Natural killer cell (primary cell): ENCODE measurements at regions not wholly inside any gene's neighbourhood (a gene's known extent, or its start where the extent isn't known, plus 50 kb on each side); places are given as distances from the start of the nearest gene placed in this dataset.

ENCODE experiments used
- ATAC-seq, 3 donors: fragments of 150-1000 bp in 2 of 3; fragments of 200-7000 bp in 1 of 3; cut with Tn5 transposase; 1 replicate in 1 of 3; 2 replicates in 2 of 3; pipeline ENCODE4 v1.10.0; 2021; ENCODE audit warnings: mild to moderate bottlenecking in 2 of 3, moderate library complexity in 2 of 3
- DNase-seq, 2 donors: peaks; one replicate each; pipeline versions ENCODE4 v3.0.0 to v3.0.0-alpha.2; 2013 to 2021; ENCODE audit warnings: mixed read lengths in 1 of 2
- H3K27ac ChIP-seq: one replicate; pipeline ENCODE4 v1.5.1; 2013; ENCODE audit warnings: mild to moderate bottlenecking, low read length
- H3K27me3 ChIP-seq: one replicate; pipeline ENCODE4 v1.6.1; 2013; ENCODE audit warnings: low read length; ENCODE audit not compliant: control insufficient read depth, insufficient read depth
- H3K36me3 ChIP-seq: one replicate; pipeline ENCODE4 v1.6.1; 2013; ENCODE audit warnings: low read length; ENCODE audit not compliant: control insufficient read depth, insufficient read depth
- H3K4me1 ChIP-seq: one replicate; pipeline ENCODE4 v1.6.1; 2013; ENCODE audit warnings: low read length; ENCODE audit not compliant: control insufficient read depth, insufficient read depth
- H3K4me3 ChIP-seq: one replicate; pipeline ENCODE4 v1.5.1; 2013; ENCODE audit warnings: low read length
- H3K9me3 ChIP-seq: one replicate; pipeline ENCODE4 v1.6.1; 2013; ENCODE audit warnings: low read length; ENCODE audit not compliant: control insufficient read depth, insufficient read depth
- H3K27ac Mint-ChIP-seq, 2 donors: one replicate each; pipeline ENCODE4 v1.8.0; 2022; ENCODE audit warnings: mild to moderate bottlenecking in 2 of 2, mixed read lengths in 2 of 2, moderate library complexity in 1 of 2
- H3K27me3 Mint-ChIP-seq, 2 donors: one replicate each; pipeline ENCODE4 v1.8.0; 2022; ENCODE audit warnings: low read depth in 2 of 2, mixed read lengths in 2 of 2
- H3K36me3 Mint-ChIP-seq: one replicate; pipeline ENCODE4 v1.8.0; 2022; ENCODE audit warnings: mixed read lengths
- H3K4me1 Mint-ChIP-seq, 2 donors: one replicate each; pipeline ENCODE4 v1.8.0; 2022; ENCODE audit warnings: mixed read lengths in 2 of 2
- H3K4me3 Mint-ChIP-seq: one replicate; pipeline ENCODE4 v1.8.0; 2022; ENCODE audit warnings: mild to moderate bottlenecking, moderate library complexity, mixed read lengths
- H3K9me3 Mint-ChIP-seq, 2 donors: one replicate each; pipeline ENCODE4 v1.8.0; 2022; ENCODE audit warnings: mixed read lengths in 2 of 2
- WGBS: methylation state at CpG from one replicate; pipeline ENCODE4 v1.1.7; 2013; ENCODE audit warnings: missing lambda C conversion rate; ENCODE audit not compliant: insufficient coverage; 5-methylcytosine and 5-hydroxymethylcytosine counted together
- intact Hi-C: fragments of 100-400 bp; cut with micrococcal nuclease; formaldehyde crosslinking; loops from one replicate; pipeline ENCODE4 v1.14.2; 2022
- TF ChIP-seq, protein P1 (sequence below): fragments of 200-600 bp; IDR thresholded peaks from one replicate; pipeline ENCODE4 v1.8.0; 2022; ENCODE audit warnings: antibody characterized with exemption

DNA sequence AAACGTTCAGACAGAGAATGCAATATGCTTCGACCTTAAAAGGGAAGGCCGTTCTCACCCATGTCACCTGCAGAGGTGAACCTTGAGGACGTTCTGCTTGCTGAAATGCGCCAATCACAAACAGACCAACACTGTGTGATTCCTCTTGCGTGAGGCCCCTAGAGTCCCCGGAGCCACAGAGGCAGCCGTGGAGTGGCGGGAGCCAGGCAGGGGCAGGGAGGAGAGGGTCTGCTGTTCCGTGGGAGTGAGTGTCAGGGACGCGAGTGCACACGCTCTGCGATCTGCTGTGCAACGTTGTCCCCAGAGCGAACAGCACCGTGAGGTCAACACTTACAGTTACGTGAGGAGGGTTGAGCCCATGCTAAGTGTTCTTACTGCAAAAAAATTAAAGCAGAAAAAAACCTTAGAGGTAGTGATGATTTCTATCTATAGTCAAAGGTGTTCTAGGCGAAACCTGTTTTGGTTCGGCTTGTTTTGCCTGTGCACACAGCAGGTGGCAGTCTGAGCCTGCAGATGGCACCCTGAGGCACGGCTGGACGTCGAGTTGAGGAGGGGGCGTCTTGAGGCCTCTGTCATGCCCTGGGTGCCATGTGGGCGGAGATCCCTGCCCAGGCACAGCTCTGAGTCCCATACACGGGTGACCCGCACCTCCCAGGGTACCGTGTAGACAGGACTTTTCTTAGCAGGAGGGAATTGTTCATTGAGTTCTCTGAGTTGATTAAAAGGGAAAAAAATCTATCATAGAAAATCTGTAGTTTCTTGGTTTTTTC lies 71.7 kb upstream of the FRMD1 start:
- H3K36me3 Mint-ChIP-seq, result no peaks in the 10 kb centered on the region
- intact Hi-C loops, result no loop called here
- H3K27ac Mint-ChIP-seq, result no peak overlapping the region
- peaks cover 19 to 36% of the 10 kb centered on the region in 2 donors for H3K27me3 Mint-ChIP-seq
- no peaks in the 10 kb centered on the region for H3K36me3 ChIP-seq
- WGBS, result 69% methylated on average over 28 of the region's 28 CpGs
- no peak overlapping the region for H3K4me3 Mint-ChIP-seq
- no peaks in the 10 kb centered on the region for H3K4me1 Mint-ChIP-seq
- ATAC-seq (no peak), DNase-seq (no peak)
- H3K27me3 ChIP-seq, result no peaks in the 10 kb centered on the region
- H3K9me3 ChIP-seq, result no peaks in the 10 kb centered on the region
- H3K4me1 ChIP-seq, result no peaks in the 10 kb centered on the region
- H3K4me3 ChIP-seq, result no peak overlapping the region
- no peak overlapping the region for H3K27ac ChIP-seq
- H3K9me3 Mint-ChIP-seq, result no peaks in the 10 kb centered on the region
- TF ChIP-seq, protein P1, sequence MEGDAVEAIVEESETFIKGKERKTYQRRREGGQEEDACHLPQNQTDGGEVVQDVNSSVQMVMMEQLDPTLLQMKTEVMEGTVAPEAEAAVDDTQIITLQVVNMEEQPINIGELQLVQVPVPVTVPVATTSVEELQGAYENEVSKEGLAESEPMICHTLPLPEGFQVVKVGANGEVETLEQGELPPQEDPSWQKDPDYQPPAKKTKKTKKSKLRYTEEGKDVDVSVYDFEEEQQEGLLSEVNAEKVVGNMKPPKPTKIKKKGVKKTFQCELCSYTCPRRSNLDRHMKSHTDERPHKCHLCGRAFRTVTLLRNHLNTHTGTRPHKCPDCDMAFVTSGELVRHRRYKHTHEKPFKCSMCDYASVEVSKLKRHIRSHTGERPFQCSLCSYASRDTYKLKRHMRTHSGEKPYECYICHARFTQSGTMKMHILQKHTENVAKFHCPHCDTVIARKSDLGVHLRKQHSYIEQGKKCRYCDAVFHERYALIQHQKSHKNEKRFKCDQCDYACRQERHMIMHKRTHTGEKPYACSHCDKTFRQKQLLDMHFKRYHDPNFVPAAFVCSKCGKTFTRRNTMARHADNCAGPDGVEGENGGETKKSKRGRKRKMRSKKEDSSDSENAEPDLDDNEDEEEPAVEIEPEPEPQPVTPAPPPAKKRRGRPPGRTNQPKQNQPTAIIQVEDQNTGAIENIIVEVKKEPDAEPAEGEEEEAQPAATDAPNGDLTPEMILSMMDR, result no peak

DNA sequence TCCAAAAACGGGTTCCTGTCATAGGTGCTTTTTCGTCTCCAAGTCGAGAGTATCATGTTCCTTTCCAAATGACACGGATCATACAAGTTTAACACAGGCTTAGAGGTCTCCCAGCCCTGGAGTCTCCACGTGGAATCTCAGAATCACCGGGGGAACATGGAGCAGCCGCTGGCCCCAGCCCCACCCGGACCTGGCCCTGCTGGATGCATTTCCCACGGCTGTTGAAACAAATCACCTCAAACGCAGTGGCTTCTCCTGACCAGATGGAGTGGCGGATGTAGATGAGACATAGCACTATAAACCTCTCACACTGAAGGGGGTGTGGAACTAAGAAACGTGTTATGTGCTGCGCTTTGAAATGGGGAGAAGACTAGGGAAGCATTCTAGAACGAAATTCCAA lies 70.0 kb upstream of the FRMD1 start:
- no peaks in the 10 kb centered on the region for H3K9me3 ChIP-seq
- no peaks in the 10 kb centered on the region for H3K9me3 Mint-ChIP-seq
- TF ChIP-seq, protein P1, result no peak
- no peak overlapping the region for H3K4me3 Mint-ChIP-seq
- intact Hi-C loops, result no loop called here
- ATAC-seq (no peak), DNase-seq (peak in 1 of 2 donors; percentile 12)
- 69% methylated on average over 13 of the region's 14 CpGs for WGBS
- H3K4me3 ChIP-seq, result no peak overlapping the region
- H3K27me3 Mint-ChIP-seq, result peaks cover 23 to 29% of the 10 kb centered on the region in 2 donors
- H3K27me3 ChIP-seq, result no peaks in the 10 kb centered on the region
- H3K36me3 ChIP-seq, result no peaks in the 10 kb centered on the region
- H3K36me3 Mint-ChIP-seq, result no peaks in the 10 kb centered on the region
- no peaks in the 10 kb centered on the region for H3K4me1 ChIP-seq
- no peak overlapping the region for H3K27ac Mint-ChIP-seq
- no peaks in the 10 kb centered on the region for H3K4me1 Mint-ChIP-seq
- no peak overlapping the region for H3K27ac ChIP-seq

DNA sequence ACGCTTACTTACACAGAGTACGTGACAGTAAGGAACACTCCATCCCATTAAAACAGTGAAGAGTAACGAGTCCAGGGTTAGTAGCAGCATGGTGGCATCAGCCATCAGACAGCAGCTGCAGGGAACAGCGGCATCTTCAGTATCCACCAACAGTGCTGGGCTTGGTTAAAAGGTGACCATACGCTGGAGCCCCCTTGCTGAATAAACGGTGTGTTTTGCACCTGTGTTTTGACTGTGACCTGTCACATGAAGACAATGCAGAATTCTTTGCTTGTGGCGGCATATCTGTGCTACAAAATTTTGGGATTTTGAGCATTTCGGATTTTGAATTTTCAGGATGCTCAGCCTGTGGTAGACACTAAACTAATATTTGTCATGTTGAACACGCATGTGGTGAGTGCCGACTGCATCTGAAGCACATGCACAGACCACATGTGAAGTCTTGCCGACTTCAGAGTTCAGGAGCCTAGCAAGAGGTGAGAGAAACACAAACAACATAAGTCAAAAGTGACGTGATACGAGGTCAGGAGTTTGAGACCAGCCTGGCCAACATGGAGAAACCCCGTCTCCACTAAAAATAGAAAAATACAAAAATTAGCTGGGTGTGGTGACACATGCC lies 69.3 kb upstream of the FRMD1 start:
- H3K4me3 Mint-ChIP-seq, result no peak overlapping the region
- H3K36me3 Mint-ChIP-seq, result no peaks in the 10 kb centered on the region
- DNase-seq, result no peak
- no peak for ATAC-seq
- H3K27me3 Mint-ChIP-seq, result peaks cover 27 to 32% of the 10 kb centered on the region in 2 donors
- WGBS, result 89% methylated on average over 14 of the region's 14 CpGs
- no peaks in the 10 kb centered on the region for H3K4me1 ChIP-seq
- TF ChIP-seq, protein P1, result no peak
- no peak overlapping the region for H3K27ac ChIP-seq
- intact Hi-C loops, result no loop called here
- no peak overlapping the region for H3K27ac Mint-ChIP-seq
- no peaks in the 10 kb centered on the region for H3K4me1 Mint-ChIP-seq
- H3K9me3 Mint-ChIP-seq, result no peaks in the 10 kb centered on the region
- H3K27me3 ChIP-seq, result no peaks in the 10 kb centered on the region
- H3K9me3 ChIP-seq, result no peaks in the 10 kb centered on the region
- H3K4me3 ChIP-seq, result no peak overlapping the region
- no peaks in the 10 kb centered on the region for H3K36me3 ChIP-seq
